GM12801 (cell line): ENCODE measurements at regions not wholly inside any gene's neighbourhood (a gene's known extent, or its start where the extent isn't known, plus 50 kb on each side); places are given as distances from the start of the nearest gene placed in this dataset.

Experiments
- CTCF ChIP-seq: IDR thresholded peaks from one replicate; pipeline ENCODE4 v1.5.1; 2011; ENCODE audit warnings: control low read depth; ENCODE audit not compliant: insufficient read length; ENCODE audit errors: extremely low read depth

- no peak for TF ChIP-seq CTCF
Measured at GRCh38 chr1:119191325-119191724, 50.9 kb upstream of the WARS2 start.

- no peak for TF ChIP-seq CTCF
Measured at GRCh38 chr1:119204197-119204960, 63.9 kb upstream of the WARS2 start.

- TF ChIP-seq CTCF = no peak
Measured at GRCh38 chr1:119204961-119205357, 64.5 kb upstream of the WARS2 start.

GRCh38 chr1:119209061-119209460 is 68.6 kb upstream of the WARS2 start:
- TF ChIP-seq CTCF = no peak

GRCh38 chr1:119209596-119210295 is 69.3 kb upstream of the WARS2 start:
- no peak for TF ChIP-seq CTCF

GRCh38 chr1:119210296-119210649 is 69.8 kb upstream of the WARS2 start:
- TF ChIP-seq CTCF = no peak

GRCh38 chr1:119217309-119217828 is 76.9 kb upstream of the WARS2 start:
- TF ChIP-seq CTCF = no peak
